ENCODE measurements at regions not wholly inside any gene's neighbourhood (a gene's known extent, or its start where the extent isn't known, plus 50 kb on each side); places are given as distances from the start of the nearest gene placed in this dataset.

DNA sequence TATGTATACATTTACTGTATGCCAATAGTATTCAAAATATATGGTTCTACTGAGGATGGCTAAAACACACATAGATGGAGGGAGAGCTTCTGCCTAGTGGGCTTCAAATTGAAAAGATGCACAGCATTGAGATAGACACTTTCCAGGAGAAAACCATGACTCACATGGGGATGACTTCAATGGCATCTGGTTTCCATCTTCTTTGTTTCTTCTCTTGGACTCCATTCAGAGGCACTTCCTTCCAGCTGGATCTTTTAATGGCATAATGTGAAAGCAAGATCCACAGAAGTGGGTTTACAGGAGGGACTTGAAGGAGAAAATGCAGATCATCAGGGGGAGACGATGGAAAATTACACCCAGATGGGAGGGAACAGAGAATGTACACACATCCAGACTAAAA is 84.9 kb downstream of the ZNF365 start:
- TF ChIP-seq ELF4 (IDR thresholded peaks at IDR 0.05) (no peak), FOXK2 (IDR thresholded peaks at IDR 0.05) (no peak), NFRKB (IDR thresholded peaks at IDR 0.05) (no peak), FOXA1 (IDR thresholded peaks at IDR 0.05) (no peak), SP1 (IDR thresholded peaks at IDR 0.05) (no peak), CTBP1 (IDR thresholded peaks at IDR 0.05; ENCODE audit: borderline replicate concordance) (no peak), BHLHE40 (IDR thresholded peaks at IDR 0.05; ENCODE audit: borderline replicate concordance) (no peak), SUZ12 (IDR thresholded peaks at IDR 0.05) (no peak), FOXM1 (IDR thresholded peaks at IDR 0.05; ENCODE audit: borderline replicate concordance) (no peak), ZNF384 (IDR thresholded peaks at IDR 0.05) (no peak), TARDBP (IDR thresholded peaks at IDR 0.05) (no peak), ARNT (IDR thresholded peaks at IDR 0.05) (no peak), L3MBTL2 (conservative IDR thresholded peaks at IDR 0.05) (no peak)
- TF ChIP-seq, protein P1, sequence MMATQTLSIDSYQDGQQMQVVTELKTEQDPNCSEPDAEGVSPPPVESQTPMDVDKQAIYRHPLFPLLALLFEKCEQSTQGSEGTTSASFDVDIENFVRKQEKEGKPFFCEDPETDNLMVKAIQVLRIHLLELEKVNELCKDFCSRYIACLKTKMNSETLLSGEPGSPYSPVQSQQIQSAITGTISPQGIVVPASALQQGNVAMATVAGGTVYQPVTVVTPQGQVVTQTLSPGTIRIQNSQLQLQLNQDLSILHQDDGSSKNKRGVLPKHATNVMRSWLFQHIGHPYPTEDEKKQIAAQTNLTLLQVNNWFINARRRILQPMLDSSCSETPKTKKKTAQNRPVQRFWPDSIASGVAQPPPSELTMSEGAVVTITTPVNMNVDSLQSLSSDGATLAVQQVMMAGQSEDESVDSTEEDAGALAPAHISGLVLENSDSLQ (IDR thresholded peaks at IDR 0.05) = no peak
